ENCODE measurements at regions not wholly inside any gene's neighbourhood (a gene's known extent, or its start where the extent isn't known, plus 50 kb on each side); places are given as distances from the start of the nearest gene placed in this dataset.

- peaks cover 6% of the 10 kb centered on the region for H3K9me3 Mint-ChIP-seq (ENCODE audit: insufficient read depth)
- H2AFZ ChIP-seq (ENCODE audit: insufficient read depth, low read depth, low read length, poor library complexity, severe bottlenecking): peak overlapping the region; percentile 55
- no peaks in the 10 kb centered on the region for H4K20me1 ChIP-seq (ENCODE audit: control insufficient read depth, insufficient read depth, low read length, poor library complexity, severe bottlenecking)
- intact Hi-C loops (cut with micrococcal nuclease): no loop called here
- no peaks in the 10 kb centered on the region for H3K27me3 ChIP-seq (replicated peaks in 1 of 4; ENCODE audit: control extremely low read depth in 1 of 4, control insufficient read depth in 3 of 4, insufficient read depth in 4 of 4, low read length in 3 of 4)
- H3K9ac ChIP-seq (ENCODE audit: low read length): peak overlapping the region; percentile 33
- TF ChIP-seq EZH2 (IDR thresholded peaks at IDR 0.05; ENCODE audit: borderline replicate concordance, insufficient read depth, low read depth, low read length, poor library complexity, severe bottlenecking) (no peak), CTCF (IDR thresholded peaks at IDR 0.05) (no peak)
- POLR2A ChIA-PET: no interaction called here
- DNase-seq: peak; percentile 2
- CTCF ChIA-PET: no interaction called here
- H3K27ac Mint-ChIP-seq: no peak overlapping the region
- H3K9me3 ChIP-seq (ENCODE audit: control extremely low read depth in 1 of 3, control insufficient read depth in 2 of 3, insufficient read depth in 1 of 3, low read length in 2 of 3): peaks cover 0 to 6% (median 0%) of the 10 kb centered on the region in 3 donors
- no peaks in the 10 kb centered on the region for H3K27me3 Mint-ChIP-seq
- H3K4me3 Mint-ChIP-seq: peak overlapping the region; percentile 30
- ATAC-seq (ENCODE audit: low read depth): no peak
- 24% methylated on average over 2 of the region's 9 CpGs for WGBS (ENCODE audit: insufficient coverage)
- H3K36me3 ChIP-seq (replicated peaks in 1 of 2; ENCODE audit: control extremely low read depth in 1 of 2, control insufficient read depth in 1 of 2, extremely low read depth in 1 of 2, insufficient read depth in 2 of 2, low read length in 1 of 2): no peaks in the 10 kb centered on the region
- H3K4me1 Mint-ChIP-seq: peaks cover 1% of the 10 kb centered on the region
- H3K4me1 ChIP-seq (ENCODE audit: control insufficient read depth in 2 of 2, insufficient read depth in 2 of 2, low read length in 2 of 2): no peaks in the 10 kb centered on the region
- H3K79me2 ChIP-seq (ENCODE audit: control insufficient read depth, insufficient read depth, low read length): no peaks in the 10 kb centered on the region
- peak overlapping the region; percentile 37 for H3K4me2 ChIP-seq (replicated peaks; ENCODE audit: low read depth, low read length, poor library complexity, severe bottlenecking)
- peak overlapping the region in 2 of 5 experiments; percentile 25 to 36 for H3K4me3 ChIP-seq (ENCODE audit: control extremely low read depth in 1 of 5, extremely low read depth in 1 of 5, insufficient read depth in 1 of 5, low read depth in 2 of 5, low read length in 4 of 5)
- no peak overlapping the region for H3K27ac ChIP-seq (ENCODE audit: low read length in 2 of 2)
Observed at GRCh38 chr3:95705786-95706418, 1108.5 kb upstream of the EPHA6 start.

GRCh38 chr3:95707268-95707667 lies 1107.1 kb upstream of the EPHA6 start:
- Histone ChIP-seq H3K9me3 (ENCODE audit: control extremely low read depth in 1 of 3, control insufficient read depth in 2 of 3, insufficient read depth in 1 of 3, low read length in 2 of 3) (peaks cover 0 to 6% (median 0%) of the 10 kb centered on the region in 3 donors), H3K9ac (ENCODE audit: low read length) (no peak overlapping the region), H3K27me3 (replicated peaks in 1 of 4; ENCODE audit: control extremely low read depth in 1 of 4, control insufficient read depth in 3 of 4, insufficient read depth in 4 of 4, low read length in 3 of 4) (no peaks in the 10 kb centered on the region), H2AFZ (ENCODE audit: insufficient read depth, low read depth, low read length, poor library complexity, severe bottlenecking) (no peak overlapping the region), H4K20me1 (ENCODE audit: control insufficient read depth, insufficient read depth, low read length, poor library complexity, severe bottlenecking) (no peaks in the 10 kb centered on the region), H3K36me3 (replicated peaks in 1 of 2; ENCODE audit: control extremely low read depth in 1 of 2, control insufficient read depth in 1 of 2, extremely low read depth in 1 of 2, insufficient read depth in 2 of 2, low read length in 1 of 2) (no peaks in the 10 kb centered on the region), H3K4me1 (ENCODE audit: control insufficient read depth in 2 of 2, insufficient read depth in 2 of 2, low read length in 2 of 2) (no peaks in the 10 kb centered on the region), H3K79me2 (ENCODE audit: control insufficient read depth, insufficient read depth, low read length) (no peaks in the 10 kb centered on the region), H3K4me2 (replicated peaks; ENCODE audit: low read depth, low read length, poor library complexity, severe bottlenecking) (no peak overlapping the region), H3K27ac (ENCODE audit: low read length in 2 of 2) (no peak overlapping the region), H3K4me3 (ENCODE audit: control extremely low read depth in 1 of 5, extremely low read depth in 1 of 5, insufficient read depth in 1 of 5, low read depth in 2 of 5, low read length in 4 of 5) (no peak overlapping the region)
- Mint-ChIP-seq H3K4me1 (peaks cover 1% of the 10 kb centered on the region), H3K4me3 (no peak overlapping the region), H3K27ac (no peak overlapping the region), H3K9me3 (ENCODE audit: insufficient read depth) (peaks cover 6% of the 10 kb centered on the region), H3K27me3 (no peaks in the 10 kb centered on the region)
- DNase-seq (no peak), ATAC-seq (ENCODE audit: low read depth) (no peak)
- intact Hi-C loops (cut with micrococcal nuclease): no loop called here
- CTCF ChIA-PET: no interaction called here
- no peak for TF ChIP-seq CTCF (IDR thresholded peaks at IDR 0.05)
- TF ChIP-seq EZH2 (IDR thresholded peaks at IDR 0.05; ENCODE audit: borderline replicate concordance, insufficient read depth, low read depth, low read length, poor library complexity, severe bottlenecking): no peak
- WGBS (ENCODE audit: insufficient coverage): 86% methylated on average over 1 of the region's 2 CpGs
- POLR2A ChIA-PET: no interaction called here

Measured in B cell (primary cell).